H1 (cell line): ENCODE measurements at regions not wholly inside any gene's neighbourhood (a gene's known extent, or its start where the extent isn't known, plus 50 kb on each side); places are given as distances from the start of the nearest gene placed in this dataset.

Source experiments
- EGR1 ChIP-seq: IDR thresholded peaks from 2 replicates; pipeline ENCODE4 v1.6.1; 2011; ENCODE audit warnings: low read depth, low read length, borderline replicate concordance
- POU5F1 ChIP-seq: IDR thresholded peaks from 2 replicates; pipeline ENCODE4 v1.6.1; 2011; ENCODE audit warnings: low read depth, mild to moderate bottlenecking, low read length, moderate library complexity
- TAF1 ChIP-seq: IDR thresholded peaks from 2 replicates; pipeline ENCODE4 v1.6.1; 2011; ENCODE audit warnings: mild to moderate bottlenecking, low read depth, low read length

DNA sequence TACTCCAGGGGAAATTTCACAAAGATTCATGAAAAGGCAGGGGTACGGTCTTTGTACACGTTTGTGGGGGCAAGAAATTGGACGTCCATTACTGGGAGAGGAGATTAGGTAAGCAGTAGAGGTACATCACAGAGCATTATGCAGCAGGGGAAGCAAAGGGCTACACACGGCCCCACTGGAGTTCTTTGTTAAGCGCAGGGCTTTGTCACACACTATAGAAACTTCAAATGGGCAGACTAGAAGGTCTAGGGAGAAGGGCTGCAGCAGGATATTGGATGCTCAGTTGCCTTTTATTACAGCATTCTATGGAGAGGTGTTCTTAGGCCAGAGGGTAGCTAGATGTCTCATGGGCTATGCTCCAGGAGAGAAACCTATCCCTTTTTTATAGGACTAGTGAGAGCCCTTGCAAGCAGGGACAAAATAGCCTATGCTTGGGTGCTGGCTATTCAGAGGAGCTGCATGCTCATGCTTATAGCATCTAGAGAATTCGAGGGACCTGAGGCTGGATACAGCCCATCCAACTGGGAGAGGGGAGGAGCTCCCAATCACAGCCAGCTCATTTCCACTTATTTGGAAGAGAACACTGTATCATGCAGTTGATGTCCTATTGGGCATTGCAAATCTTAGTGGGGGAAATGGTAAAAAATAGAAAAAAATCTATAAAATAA lies 506.4 kb upstream of the ADAMTS9 start (continued):
- no peak for TF ChIP-seq TAF1
- TF ChIP-seq POU5F1: no peak
- TF ChIP-seq EGR1: no peak
